Fibroblast of skin of left biceps (primary cell): ENCODE measurements at regions not wholly inside any gene's neighbourhood (a gene's known extent, or its start where the extent isn't known, plus 50 kb on each side); places are given as distances from the start of the nearest gene placed in this dataset.
A peak's percentile ranks its signal among the peaks of the same experiment; 100 is the strongest.
"Not testable (repeated sequence)": the region's sequence is repeated elsewhere in the genome, so short reads cannot be mapped to it uniquely, and the experiment has no call there.

ENCODE experiments used
- DNase-seq, 2 experiments: peaks; one replicate each; pipeline ENCODE4 v3.0.0-alpha.2; 2013; ENCODE audit warnings: low read depth in 2 of 2

DNA sequence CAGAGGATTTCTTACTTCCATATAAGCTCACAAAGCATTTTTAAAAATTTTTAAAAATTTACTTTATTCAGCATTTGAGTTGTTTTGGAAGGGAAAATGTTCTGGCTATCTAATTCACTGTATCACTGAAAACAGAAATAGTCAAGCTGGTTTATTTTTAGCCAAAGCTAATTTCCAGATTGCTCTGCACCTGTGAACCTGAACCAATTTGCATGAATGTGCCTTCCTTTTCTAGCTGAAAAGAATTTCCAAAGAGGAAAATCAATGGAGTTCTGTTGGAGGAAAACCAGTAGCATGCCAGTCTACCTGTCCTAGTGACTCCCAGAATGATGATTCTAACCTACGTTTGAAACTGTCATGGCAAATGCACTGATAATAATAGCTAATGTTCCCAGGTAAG is 134.2 kb upstream of the LIPC start:
- no peak for DNase-seq

DNA sequence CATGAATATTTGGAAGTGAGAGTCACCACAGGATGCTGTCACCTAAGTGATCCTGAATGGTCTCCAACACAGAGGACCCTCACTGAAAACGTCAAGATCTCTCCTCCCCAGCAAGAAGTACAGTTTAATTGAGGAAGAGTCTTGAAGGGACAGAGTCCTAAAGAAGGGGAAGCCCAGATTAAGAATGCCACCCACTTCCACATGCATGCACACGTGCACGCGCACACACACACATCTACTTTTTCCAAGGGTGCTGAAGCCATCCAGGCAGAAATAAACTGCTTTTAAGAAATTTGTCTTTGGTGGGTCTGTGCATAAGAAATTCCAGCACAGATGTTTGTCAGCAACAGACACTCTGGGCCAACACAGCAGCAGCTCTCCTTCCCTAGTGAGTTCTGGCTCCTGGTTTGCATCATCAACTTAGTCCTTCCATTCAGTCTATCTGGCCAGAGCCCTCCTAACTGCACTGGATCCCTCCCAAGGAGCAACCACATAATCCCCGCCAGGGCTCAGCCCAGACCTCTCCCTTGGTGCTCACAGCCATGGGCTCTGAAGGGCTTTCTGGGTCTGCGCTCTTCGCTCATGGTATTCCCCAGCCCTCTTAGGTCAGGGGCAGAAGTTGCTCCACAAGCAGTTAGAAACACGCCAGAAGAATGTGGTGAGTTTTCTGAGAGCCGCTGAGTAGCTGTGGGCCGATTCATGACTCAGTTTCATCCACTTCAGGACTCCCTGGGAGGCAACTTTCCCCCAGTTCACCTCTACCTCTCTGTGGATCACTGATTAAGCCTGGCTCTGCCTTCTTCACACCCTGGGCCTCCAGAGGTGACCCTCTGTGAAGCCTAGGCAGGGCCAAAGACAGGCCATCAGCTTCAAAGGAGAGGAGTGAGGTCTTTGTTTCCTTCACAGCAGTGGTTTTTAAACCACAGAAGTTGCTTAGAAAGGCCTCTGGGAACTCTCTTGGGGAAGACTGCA is 132.6 kb upstream of the LIPC start:
- peak in 1 of 2 experiments; percentile 6 for DNase-seq

DNA sequence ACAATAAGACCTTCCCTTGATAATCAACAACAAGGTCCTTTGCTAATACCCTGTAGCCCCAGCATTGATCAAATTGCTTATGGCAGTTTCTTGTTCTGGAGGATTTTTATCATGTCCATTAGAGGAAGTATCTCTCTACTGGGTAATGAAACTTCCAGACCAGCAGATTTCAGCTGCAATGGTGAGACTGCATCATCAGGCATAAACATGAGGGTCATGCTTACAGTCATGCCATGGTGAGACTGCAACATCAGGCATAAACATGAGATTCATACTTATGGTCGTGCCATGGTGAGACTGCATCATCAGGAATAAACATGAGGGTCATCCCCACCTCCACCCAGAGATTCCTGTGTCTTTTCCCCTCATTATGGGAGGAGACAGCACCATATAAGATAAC is 129.0 kb upstream of the LIPC start:
- DNase-seq = no peak

DNA sequence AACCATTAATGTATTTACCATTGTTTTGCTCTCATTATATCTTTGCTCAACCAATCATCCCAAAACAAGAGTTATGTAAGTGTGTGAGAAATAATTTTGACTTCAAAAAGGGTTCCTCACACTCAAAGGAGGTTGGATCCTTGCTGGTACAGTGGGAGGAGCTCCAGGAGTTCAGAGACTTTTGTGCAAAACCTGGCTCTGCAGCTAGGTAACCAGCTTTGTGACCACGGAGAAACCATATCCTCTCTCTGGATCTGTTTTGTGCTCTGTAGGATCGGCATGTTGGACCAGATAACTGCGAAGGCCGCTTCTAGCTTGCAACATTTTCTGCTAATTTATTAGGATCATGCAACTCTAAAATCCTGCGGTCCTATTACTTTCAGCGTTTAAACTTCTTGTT is 128.6 kb upstream of the LIPC start:
- no peak for DNase-seq

DNA sequence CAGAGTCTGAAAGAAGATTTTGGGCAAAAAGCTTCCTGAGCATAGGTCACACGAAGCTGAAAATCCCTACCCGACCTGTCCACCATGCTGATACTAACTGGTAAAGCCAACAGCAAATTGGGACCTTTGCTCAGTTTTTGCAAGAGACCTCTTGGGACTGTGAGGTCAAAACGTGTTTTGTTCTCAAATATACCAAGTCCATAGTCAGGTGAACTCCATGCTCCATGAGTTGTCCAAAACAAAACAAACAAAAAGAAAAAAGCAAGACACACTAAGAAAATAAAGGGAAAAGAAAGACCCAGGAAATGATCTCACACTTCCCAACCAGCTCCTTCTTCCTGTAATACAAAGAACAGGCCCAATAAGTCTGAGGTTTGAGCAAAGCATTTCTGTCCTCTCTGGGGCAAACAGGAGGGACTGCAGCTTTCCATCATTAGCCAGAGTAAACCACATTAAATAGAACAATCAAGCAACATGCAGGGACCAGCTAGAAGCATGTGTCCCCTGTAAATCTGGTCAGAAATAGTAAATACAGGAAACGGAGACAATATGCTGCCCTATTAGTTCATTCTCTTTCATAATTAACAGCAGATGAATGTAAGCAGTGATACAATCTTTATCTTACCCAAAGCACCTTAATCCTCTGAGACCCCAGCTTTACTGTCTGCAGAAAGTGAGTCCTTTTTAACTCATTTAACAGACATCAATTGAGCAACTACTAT is 125.0 kb upstream of the LIPC start:
- no peak for DNase-seq

DNA sequence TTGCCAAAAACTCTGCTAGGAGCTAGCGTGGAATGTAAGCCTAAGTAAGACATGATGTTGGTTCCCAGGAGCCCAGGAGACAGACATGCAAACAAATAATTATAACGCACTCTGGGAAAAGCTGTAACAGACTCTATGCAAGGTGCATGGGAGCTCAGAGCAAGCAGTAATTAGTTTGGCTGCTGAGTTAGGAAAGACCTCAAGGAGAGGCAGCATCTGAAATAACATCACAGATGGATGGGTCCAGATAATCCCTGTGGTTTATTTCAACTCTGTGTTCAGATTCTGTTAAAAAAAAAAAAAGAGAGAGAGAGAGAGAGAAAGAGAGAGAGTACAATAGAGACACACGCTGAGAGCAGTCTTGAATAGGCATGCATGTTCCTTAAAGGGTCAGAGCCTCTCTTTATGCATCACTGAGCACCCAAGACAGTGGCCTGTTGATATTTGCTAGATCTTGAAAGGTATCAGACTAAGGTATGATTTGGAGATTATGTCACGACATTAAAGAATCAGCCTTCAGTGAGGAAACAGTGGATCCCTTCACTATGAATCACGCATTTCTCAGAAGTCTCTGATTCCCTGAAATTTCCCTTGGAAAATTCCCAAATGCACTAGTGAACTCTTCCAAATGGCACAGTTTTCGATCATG is 124.4 kb upstream of the LIPC start:
- DNase-seq = peak; percentile 60 to 61

DNA sequence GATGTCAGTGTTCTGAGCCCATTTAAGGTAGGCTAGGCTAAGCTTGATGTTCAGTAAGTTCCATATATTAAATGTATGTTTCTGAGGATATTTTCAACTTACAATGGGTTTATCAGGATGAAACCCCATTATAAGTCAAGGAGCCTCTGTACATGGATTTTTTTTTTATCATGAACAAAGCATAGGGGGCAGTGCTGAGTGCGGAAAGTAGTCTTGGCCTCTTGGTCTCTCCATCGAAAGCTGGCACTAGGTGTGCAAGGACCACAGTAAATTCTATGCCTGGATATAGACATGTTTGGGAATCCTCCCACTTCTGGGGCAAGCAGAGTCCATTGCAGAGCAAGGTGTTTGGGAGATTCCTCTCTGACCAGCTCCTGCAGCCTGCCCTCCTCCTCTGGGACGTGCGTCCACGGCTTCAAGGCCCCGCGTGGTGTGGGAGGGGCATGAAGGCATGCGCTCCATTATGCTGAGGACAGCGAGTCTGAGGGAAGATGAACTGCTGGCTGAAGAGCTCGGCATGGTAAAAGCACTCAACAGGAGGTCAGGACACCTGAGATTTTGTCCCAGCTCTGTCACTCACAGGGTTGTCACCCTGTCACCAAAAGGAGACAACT is 122.9 kb upstream of the LIPC start:
- DNase-seq = no peak

DNA sequence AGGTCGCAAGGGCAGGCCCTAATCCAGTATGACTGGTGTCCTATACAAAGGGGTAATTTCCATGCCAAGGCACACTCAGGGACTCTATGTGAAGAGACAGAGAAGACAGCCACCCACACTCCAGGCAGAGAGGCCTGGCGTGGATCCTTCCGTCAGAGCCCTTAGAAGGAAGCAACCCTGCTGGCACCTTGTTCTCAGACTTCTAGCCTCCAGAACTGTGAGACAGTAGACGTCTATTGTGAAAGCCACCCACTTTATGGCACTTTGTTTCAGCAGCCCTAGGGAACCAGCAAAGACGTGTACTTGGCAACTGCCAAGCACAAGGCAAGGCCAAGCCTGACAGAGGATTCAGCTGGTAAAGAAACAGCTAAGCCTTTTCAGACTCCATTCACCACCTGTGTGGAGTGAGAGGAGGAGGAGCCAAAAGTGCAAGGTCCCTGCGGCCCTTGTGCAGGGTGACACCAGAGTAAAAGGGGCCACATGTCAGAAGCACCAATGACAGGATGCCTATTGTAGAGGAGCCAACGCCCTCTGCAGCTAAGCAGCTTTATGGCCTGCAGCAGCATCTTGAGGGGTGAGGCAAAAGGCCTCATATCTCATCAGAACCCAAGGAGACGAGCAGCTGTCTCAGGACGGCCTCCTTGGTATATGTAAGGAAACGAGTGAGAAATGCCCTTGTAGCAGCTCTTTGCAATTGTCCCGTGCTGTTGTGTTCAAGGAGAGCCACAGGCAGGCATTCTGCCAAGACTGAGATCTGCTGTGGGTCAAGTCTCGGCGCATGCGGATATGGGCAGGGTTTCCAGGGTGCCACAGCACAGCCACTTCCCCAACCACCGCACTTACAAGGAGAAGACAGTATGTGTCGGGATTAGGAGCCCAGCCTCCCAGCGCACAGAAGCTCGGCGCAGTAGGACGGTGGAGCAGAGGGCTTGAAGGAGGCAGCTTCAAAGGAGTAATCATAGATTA is 121.5 kb upstream of the LIPC start:
- no peak for DNase-seq

DNA sequence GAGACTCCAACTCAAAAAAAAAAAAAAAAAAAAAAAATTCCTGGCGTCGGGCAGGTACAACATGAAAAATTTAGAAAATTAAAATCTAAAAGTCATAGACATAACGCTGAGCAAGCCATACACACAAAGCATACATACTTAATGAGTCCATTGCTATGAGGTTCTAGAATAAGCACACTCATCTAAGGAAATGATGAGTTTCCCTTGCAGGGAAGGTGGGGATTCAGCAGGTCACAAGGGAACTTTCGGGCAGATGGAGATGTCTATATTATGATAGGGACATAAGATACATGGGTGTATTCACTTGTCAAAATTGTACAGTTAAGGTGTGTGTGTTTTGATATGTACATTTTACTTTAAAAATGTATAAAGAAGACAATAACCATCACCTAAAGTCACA is 120.2 kb upstream of the LIPC start:
- DNase-seq = no peak

DNA sequence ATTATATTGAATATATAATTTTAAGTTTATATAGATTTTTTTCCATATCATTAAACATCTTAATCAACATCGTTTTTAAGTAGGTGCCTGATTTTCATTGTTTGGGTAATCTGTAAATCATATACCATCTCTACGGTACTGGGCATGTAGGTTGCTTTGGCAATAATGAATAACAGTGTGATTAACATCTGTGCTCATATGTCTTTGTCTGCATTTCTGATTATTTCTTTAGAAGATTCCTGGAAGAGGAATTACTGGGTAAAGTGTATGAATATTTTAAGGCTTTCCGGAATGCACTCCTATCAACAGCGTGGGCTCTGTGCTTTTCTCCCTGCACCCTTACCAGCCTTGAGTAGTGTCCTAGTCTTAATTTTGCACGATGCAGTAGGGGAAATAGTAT is 119.8 kb upstream of the LIPC start:
- DNase-seq = no peak

DNA sequence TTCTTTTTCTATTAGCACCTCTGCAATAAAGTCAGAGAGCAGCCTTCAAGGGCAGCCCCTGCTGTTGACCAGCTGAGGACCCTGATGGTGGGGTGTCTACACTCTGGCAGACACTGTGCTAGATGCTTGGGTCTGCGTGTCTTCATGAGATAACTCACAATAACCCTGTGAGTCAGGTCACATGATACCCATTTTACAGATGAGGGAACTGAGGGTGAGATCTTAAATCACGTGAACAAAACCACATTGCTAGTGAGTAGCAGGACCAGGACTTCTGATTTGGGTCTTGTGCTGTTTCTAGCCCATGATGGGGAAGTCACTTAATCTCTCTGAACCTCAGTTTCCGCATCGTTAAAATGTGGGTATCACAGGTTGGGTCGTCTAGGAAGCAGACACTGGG is 118.5 kb upstream of the LIPC start:
- no peak for DNase-seq

DNA sequence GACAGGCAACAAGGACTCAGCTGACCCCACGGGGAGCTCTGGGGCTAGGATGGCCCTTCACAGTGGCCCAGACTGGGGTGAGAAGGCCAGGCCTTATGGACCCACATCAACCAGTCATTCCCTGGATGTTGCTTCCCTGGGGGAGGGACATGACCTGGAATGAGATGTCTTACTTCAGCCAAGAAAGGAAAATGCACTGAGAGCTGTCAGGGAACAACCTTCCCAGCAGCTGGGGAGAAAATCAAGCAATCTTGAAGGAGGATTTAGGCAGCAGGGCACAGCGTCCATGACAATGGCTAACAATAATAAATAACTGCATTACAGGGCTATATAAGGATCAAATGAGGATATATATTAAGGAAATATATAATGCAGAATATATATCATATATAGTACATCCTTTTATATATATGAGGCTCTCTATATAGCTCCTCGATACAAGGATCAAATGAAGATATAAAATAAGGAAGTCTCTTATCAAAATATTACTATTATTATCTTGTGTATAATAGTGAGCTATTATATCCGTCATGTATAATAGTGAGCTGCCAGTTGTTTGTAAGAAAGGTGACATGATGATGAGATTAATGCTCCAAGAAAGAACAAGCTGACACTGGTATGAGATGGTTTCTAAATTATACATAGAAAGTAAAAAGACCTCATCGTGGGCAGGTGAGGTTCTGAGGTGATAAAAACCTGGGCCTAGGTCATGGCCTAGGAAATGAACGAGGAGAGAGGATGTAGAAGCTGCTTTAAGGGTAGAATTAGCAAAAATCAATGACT is 117.8 kb upstream of the LIPC start:
- DNase-seq = no peak

DNA sequence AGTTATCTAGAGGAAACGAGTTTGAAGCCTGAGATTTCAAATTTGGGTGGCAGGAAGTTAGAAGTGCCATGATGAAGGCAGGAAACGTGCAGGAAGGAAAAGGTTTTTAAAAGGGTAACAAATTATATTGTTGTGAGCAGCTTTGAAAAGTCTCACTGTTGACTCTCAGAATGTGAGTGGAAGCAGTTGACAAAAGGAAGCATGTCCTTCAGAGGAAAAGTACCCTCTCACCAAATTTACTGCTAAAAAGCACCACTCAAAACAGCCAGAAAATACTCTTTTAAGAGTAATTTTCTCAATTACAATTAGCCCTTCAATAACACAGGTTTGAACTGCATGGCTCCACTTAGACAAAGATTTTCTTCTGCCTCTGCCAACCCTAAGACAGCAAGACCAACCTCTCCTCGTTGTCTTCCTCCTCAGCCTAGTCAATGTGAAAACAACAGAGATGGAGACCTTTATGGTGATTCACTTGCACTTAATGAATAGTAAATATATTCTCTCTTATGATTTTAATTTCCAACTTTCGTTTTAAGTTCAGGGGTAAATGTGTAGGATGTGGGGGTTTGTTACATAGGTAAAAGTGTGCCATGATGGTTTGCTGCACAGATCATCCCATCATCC is 117.1 kb upstream of the LIPC start:
- DNase-seq = no peak

DNA sequence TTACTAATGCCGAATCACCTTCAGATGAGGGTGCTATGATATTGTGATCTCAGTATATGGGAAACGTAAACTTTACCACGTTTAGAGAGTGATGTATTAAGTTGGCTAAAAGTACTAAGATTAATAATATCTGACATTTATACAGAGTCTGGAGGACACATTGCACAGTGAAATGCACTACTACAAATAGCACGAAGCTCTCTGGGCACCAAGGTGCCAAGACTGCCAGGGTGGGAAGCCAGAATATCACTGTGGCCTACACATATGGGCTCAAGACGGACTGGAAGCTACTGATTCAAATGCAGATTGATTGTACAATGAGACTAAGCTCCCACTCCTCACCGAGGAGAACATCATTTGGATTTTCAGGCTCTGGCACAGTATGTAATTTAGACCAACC is 113.3 kb upstream of the LIPC start:
- DNase-seq = no peak

DNA sequence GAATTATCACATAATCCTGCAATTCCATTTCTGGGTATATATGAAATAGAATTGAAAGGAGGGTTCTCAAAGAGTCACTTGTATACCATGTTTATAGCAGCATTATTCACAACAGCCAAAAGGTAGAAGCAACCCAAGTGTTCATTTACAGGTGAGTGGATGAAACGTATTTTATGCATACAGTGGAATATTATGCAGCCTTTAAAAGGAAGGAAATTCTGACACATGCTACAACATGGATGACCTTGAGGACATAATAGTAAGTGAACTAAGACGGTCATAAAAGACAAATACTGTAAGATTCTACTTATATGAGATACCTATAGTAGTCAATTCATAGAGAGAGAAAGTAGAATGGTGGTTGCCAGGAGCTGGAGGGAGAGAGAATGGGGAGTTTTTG is 110.8 kb upstream of the LIPC start:
- DNase-seq = no peak

DNA sequence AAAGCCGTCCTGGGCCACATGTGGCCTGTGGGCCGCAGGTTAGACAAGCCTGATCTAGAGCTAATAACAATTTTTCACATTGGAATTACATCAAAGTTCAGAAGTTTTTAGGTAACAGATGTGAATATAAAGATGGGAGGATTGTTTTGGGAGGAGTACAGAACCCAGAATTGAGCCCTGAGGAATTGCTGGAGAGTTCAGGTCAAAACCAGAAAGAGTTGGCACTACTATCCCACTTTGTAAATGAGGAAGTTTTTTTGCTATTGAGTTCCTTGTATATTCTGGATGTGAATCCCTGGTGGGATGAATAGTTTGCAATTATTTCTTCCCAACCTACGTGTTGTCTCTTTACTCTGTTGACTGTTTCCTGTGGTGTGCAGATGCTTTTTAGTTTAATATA is 109.5 kb upstream of the LIPC start:
- DNase-seq = no peak

DNA sequence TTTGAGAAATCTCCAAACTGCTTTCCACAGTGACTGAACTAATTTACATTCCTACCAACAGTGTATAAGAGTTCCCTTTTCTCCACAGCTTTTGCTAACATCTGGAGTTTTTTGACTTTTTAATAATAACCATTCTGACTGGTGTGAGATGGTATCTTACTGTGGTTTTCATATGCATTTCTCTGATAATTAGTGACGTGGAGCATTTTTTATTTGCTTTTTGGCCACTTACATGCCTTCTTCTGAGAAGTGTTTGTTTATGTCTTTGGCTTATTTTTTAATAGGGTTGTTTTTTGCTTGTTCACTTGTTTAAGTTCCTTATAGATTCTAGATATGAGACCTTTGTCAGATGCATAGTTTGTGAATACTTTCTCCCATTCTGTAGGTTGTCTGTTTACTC is 108.5 kb upstream of the LIPC start:
- not testable (repeated sequence) for DNase-seq

DNA sequence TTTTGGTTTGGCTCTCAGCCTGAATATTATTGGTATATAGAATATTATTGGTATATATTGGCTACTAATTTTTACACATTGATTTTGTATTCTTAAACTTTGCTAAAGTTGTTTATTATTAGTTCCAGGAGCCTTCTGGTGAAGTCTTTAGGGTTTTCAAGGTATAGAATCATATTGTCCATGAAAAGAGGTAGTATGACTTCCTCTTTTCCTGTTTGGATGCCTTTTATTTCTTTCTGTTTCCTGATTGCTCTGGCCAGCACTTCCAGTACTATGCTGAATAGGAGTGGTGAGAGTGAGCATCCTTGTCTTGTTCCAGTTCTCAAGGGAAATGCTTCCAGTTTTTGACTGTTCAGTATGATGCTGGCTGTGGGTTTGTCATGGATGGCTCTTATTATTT is 107.3 kb upstream of the LIPC start:
- no peak for DNase-seq

DNA sequence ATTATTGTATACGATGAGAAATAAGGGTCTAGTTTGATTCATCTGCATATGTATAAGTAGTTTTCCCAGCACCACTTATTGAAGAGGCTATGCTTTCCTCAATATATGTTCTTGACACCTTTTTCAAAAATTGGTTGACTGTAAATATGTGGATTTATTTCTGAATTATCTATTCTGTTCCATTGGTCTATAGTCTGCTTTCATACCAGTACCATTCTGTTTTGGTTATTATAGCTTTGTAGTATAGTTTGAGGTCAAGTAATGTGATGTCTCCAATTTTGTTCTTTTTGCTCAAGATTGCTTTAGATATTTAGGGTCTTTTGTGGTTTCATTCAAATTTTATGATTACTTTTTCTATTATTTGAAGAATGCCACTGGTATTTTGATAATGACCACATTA is 103.8 kb upstream of the LIPC start:
- no peak for DNase-seq

DNA sequence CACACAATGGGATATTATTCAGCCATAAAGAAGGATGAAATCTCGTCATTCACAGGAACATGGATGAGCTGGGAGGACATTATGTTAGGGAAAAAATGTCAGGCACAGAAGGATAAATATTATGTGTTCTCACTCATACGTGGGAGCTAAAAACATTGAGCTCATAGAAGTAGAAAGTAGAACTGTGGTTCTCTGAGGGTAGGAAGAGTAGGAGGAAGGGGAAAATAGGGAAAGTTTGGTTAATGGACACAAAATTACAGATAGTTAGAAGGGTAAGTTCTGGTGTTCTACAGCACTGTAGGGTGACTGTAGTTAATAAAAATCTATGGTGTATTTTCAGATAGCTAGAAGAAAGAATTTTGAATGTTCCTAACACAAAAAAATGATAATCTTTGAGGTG is 102.6 kb upstream of the LIPC start:
- DNase-seq = no peak
